CD4-positive, alpha-beta T cell treated with Interleukin-6 at 100 ng/mL for 8 hours (primary cell): ENCODE measurements at regions not wholly inside any gene's neighbourhood (a gene's known extent, or its start where the extent isn't known, plus 50 kb on each side); places are given as distances from the start of the nearest gene placed in this dataset.
"Not testable (repeated sequence)": the region's sequence is repeated elsewhere in the genome, so short reads cannot be mapped to it uniquely, and the experiment has no call there.

Source experiments
- DNase-seq: peaks from one replicate; pipeline ENCODE4 v3.0.0-alpha.2; 2020; ENCODE audit warnings: mixed read lengths, low spot score

GRCh38 chr14:39666386-39666785, 234.2 kb upstream of the FBXO33 start:
- no peak for DNase-seq

DNA sequence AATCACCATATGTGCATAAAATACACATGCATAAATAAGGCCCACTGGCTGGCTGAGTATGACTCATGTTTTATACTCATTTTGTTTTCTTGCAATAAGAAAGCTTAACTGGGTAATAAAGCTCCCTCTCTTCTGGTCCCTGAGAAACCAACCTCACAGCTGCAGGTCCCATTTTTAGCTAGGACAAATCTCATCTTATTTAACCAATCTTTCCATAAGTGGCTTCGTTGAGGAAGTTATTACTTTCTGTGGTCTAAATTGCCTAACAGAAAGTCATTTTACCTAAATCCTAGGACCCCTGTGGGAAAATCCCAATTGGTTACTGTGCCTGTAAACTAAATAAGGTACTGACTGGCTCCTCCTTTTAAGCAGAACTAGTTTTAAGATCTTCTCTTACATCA, 232.8 kb upstream of the FBXO33 start:
- no peak for DNase-seq

DNA sequence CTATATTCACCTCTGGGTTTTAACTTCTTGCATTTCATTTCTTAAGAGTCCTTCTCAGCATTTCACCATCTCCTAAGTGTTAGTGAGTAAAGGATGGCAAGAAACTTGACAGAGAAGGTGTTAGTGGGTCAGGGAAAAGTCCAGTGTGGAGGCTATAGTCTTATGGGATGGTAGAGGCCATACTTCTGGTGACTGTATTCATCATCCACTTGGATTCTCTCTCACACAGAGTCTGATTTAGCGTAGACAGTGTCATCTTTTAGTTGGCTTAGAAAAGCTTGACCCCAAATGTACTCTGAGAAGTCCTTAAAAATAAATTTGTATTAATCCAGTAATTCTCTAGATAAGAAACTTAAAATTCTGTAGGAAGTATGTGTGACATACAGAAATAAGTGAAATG, 232.4 kb upstream of the FBXO33 start:
- DNase-seq = no peak

GRCh38 chr14:39641224-39641623, 209.0 kb upstream of the FBXO33 start:
- no peak for DNase-seq

DNA sequence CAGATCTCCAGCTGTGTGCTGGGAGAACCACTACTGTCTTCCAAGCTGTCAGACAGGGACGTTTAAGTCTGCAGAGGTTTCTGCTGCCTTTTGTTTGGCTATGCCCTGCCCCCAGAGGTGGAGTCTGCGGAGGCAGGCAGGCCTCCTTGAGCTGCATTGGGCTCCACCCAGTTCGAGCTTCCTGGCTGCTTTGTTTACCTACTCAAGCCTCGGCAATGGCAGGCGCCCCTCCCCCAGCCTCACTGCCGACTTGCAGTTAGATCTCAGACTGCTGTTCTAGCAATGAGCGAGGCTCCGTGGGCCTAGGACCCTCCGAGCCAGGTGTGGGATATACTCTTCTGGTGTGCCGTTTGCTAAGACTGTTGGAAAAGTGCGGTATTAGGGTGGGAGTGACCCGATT, 206.8 kb upstream of the FBXO33 start:
- not testable (repeated sequence) for DNase-seq

DNA sequence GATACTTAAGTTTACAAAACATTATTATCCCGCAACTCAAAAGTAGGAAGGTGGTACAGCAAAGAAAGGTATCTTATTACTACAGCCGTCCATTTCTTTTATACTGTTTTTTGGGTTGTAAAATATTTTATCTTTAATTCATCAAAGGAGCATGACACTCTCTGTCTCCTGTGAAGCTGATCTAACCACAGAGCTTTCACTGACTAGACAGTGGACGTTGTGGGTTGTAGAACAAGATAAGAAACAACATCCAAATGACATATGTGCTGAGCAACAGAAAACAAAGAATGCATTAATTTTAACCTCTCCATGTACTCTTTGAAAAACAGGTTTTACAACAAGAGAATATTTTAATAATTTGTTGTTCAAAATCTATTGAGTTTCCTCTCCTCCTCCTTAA, 195.9 kb upstream of the FBXO33 start:
- DNase-seq = no peak

DNA sequence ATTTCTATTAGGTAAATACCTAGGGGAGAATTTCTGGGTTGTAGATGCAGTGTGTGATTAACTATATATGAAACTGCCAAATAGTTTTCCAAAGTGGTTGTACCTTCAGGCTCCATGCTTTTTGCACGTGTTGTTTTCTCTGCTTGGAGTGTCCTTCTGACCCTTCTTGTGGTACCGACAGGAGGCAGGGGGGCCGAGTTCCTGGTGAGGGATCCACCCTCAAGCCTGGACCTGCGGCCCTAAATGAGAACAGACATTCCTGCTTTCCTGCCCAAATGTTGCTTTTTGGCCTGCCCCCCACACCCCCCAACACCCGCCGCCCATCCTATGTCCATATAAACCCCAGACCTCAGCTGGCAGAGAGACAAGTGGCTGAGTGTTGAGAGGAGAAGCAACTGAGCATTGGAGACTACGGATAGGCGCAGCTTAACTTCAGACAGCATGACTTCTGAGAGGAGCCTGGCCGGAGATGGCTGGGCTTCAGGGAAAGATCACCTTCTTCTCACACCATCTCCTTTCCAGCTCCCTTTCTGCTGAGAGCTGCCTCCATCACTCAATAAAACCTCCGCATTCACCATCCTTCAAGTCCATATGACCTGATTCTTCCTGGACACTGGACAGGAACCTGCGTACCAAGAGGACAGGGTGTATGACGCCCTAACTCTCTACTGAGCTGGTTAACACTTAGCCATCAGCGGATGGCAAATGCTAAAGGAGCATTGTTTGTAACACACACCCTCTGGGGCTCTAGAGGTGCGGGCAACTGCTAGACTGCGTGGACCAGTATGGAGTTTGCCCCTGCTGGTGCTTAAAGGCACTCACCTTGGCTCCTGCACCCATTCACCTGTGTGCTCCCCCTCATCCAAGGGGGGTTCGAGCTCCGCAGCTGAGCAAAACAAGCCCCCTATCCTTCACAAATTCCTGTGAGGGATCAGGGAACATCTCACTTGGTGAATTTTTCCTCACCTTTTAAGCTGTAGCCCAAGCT, 194.7 kb upstream of the FBXO33 start:
- DNase-seq = no peak

DNA sequence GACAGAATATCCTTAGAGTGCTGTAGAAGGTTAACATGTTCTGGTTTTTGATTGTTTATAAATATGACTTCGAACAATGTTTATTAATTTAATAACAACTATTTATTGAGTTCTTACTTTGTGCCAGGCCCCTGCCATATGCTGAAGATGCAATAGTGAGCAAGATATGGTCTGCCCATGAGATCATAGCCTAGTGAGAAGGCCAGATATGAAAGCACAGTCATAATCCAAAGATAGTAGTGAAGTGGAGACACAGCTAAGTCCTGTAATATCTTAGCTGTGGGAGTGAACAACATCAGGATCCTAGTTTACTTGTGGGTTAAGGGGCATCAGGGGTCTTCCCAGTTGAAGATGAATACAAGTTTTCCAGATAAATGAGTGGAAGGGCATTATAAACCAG, 189.4 kb upstream of the FBXO33 start:
- DNase-seq = no peak

DNA sequence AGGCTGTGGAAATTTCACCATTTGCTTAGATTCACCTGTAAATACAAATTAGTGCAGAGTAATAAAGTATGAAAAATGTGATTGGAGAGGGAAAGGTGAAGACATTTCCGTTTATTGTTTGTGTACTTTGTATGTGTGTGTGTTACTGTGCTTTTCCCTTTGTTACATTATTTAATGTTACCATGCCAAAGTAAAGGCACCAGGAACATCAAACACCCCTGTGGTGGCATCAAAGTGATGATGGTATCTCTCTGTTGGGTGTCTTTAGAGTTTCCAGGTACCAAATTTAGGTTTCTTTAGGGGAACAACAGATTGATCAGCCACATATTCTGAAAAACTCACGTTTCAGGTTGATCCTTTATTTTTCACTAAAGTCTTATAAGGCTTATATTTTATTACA, 189.0 kb upstream of the FBXO33 start:
- DNase-seq = no peak

DNA sequence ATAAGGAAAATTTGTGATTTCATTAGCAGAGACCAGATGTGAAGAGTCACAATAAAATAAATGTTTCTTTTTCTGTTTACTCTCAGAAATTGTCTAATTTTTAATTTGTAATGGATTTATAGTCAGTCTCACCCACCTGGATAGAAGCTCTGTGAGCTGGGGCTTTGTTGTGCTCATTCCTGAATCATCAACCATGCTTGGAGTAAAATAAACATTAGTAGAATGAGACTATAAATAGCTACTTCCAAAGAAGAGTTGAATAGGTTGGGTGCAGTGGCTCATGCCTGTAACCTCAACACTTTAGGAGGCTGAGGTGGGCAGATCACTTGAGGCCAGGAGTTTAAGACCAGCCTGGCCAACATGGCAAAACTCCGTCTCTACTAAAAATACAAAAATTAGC, 185.3 kb upstream of the FBXO33 start:
- no peak for DNase-seq

GRCh38 chr14:39615352-39615751, 183.1 kb upstream of the FBXO33 start:
- DNase-seq = no peak

GRCh38 chr14:39614297-39614923, 182.2 kb upstream of the FBXO33 start:
- no peak for DNase-seq

DNA sequence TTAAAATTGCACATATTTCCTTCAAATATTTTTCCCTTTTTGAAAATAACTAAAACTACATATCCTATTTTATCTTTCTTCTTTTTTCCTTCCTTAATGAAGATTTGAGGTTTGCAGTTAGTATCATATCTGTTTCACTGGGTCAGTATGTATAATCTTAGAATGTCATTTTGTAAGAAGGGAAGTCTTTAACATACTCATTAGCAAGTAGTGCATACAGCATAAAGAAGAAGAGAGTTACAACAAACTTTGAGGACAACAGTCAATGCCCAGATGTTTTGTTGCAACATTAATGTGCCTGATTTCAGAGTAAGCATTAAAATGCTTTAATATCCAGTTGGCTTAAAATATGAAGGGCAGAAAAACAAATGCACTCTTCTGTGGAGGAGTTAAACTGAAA, 176.9 kb upstream of the FBXO33 start:
- no peak for DNase-seq

DNA sequence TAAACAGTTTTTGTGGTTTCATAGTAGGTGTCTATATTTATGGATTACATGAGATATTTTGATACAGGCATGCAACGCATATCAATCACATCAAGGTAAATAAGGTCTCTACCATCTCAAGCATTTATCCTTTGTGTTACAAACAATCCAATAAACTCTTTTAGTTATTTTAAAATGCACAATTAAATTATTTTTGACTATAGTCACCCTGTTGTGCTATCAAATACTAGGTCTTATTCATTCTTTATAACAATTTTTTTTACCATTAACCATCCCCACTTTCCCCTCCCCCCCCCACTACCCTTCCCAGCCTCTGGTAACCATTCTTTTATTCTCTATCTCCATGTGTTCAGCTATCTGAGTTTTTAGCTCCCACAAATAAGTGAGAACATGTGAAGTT, 175.7 kb upstream of the FBXO33 start:
- DNase-seq = no peak

GRCh38 chr14:39603942-39604341, 171.7 kb upstream of the FBXO33 start:
- no peak for DNase-seq

DNA sequence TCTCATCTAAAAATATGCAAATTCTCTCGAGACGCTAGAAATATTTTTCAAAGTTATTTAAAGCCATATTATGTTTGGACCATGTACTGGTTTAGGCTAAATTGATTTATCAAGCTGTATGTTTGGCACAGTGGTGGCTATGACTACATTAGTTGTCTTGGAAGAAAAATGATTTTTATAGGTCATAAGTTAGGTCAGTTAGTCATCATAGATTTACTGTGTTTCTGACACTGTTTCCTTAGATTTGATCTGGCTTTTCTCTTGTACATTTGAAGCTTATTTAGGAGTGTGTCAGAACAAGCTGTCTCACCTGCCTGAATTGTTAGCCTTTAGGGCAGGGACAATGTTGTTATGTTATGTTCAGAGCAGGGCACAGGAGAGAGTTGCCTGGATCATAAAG, 161.1 kb upstream of the FBXO33 start:
- DNase-seq = no peak

GRCh38 chr14:39592116-39592789, 160.0 kb upstream of the FBXO33 start:
- no peak for DNase-seq

- not testable (repeated sequence) for DNase-seq
Measured at GRCh38 chr14:39589882-39590281, 157.6 kb upstream of the FBXO33 start.

DNA sequence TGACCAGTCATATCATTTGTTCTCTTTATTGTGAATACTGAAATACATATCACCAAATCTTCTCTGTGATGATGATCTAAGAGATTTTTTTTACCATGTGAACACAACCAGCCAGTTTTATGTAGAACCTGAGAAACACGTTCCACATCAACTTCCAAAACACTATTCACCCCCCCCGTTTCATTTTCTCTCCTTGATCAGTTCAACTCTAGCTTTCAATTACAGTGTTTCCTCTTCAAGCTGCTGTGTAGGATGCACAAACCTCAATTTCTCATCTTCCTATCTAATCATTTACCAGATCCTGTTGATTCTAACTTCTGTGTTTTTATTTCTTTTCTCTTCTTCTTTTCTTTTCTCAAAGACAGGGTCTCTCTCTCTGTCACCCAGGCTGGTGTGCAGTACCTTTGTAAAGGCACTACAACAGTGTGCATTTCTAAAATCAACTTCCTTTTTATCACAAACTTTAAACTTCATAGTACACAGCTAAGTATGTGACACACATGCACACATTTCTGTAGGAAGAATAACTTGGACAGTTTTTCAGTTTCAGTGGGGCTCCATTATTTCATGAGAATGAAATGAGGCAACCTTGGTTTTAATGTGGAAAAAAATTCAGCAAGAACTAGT, 149.9 kb upstream of the FBXO33 start:
- no peak for DNase-seq

DNA sequence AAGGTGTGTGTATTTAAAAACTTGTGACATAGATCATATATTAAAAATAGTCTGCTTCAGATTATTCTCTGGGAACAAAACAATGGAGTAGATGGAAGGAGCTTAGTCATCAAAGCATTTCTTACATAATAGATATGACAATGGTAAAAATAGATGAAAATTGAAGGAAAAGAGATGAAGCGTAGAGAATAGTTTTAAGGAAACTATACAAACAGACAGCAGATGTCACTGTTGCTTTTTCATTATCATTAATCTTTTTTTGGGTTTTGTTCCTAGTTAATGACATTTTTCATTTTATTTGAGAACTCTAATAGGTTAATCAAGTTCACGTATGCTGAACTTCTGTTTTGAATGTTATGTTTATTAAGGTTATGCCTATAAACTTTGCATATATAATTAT, 149.2 kb upstream of the FBXO33 start:
- no peak for DNase-seq

- no peak for DNase-seq
Measured at GRCh38 chr14:39580696-39581095, 148.5 kb upstream of the FBXO33 start.

DNA sequence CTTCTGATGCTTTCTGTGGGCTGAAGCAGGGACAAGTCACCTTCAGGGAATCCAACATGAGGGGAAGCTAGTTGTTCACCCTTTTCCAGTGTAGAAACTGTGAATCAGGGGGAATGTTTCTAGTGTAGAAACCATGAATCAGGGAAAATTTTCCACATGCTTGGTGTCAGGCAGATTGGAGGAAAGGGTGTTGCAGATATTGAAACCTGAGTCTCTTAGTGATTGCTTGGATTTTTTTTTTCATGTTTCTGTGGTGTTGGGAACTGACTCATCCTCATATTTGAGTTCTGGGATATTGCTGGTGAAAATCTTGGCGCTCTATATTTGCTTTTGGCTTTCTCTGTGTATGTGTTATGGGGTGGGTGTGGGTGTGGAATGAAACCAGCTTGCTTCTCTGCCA, 144.5 kb upstream of the FBXO33 start:
- no peak for DNase-seq

DNA sequence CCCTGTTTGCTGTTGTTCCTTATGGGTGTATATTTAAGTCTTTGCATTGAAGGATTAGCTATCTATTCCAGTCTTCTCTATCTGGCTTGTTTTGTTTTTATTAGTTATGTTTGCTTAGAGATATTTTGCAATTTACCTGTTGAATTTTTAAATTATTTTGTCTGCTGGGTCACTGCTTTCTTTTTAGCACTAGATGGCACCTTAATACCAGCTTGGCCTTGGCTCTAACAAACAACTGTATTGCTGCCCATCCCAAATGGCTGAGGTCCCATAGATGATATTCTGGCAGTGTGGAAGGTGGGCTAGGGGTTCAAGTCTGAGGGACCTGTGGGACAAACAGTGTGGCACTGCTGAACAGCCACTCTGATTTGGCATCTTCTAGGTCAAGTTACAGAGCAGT, 144.0 kb upstream of the FBXO33 start:
- no peak for DNase-seq
